BE2C (cell line): ENCODE measurements at regions not wholly inside any gene's neighbourhood (a gene's known extent, or its start where the extent isn't known, plus 50 kb on each side); places are given as distances from the start of the nearest gene placed in this dataset.

ENCODE experiments used
- DNase-seq: peaks from one replicate; pipeline ENCODE4 v3.0.0-alpha.2; 2020
- H3K27me3 ChIP-seq: fragments of 250-450 bp; sonication (Bioruptor Pico); 2 replicates; pipeline ENCODE4 v1.5.1; 2020; ENCODE audit warnings: mild to moderate bottlenecking
- H3K36me3 ChIP-seq: fragments of 250-450 bp; sonication (Bioruptor Pico); 2 replicates; pipeline ENCODE4 v1.5.1; 2020; ENCODE audit warnings: mild to moderate bottlenecking
- H3K4me1 ChIP-seq: fragments of 250-450 bp; sonication (Bioruptor Pico); 2 replicates; pipeline ENCODE4 v1.5.1; 2020
- H3K4me3 ChIP-seq: 2 replicates; pipeline ENCODE4 v1.5.1; 2011; ENCODE audit warnings: low read depth, low read length
- H3K9me3 ChIP-seq: fragments of 250-450 bp; sonication (Bioruptor Pico); 2 replicates; pipeline ENCODE4 v1.5.1; 2020
- TF ChIP-seq, protein P1 (sequence below): IDR thresholded peaks from 2 replicates; pipeline ENCODE4 v1.5.1; 2012; ENCODE audit warnings: mild to moderate bottlenecking, low read depth, low read length

- H3K36me3 ChIP-seq = no peaks in the 10 kb centered on the region
- H3K9me3 ChIP-seq = no peaks in the 10 kb centered on the region
- TF ChIP-seq, protein P1, sequence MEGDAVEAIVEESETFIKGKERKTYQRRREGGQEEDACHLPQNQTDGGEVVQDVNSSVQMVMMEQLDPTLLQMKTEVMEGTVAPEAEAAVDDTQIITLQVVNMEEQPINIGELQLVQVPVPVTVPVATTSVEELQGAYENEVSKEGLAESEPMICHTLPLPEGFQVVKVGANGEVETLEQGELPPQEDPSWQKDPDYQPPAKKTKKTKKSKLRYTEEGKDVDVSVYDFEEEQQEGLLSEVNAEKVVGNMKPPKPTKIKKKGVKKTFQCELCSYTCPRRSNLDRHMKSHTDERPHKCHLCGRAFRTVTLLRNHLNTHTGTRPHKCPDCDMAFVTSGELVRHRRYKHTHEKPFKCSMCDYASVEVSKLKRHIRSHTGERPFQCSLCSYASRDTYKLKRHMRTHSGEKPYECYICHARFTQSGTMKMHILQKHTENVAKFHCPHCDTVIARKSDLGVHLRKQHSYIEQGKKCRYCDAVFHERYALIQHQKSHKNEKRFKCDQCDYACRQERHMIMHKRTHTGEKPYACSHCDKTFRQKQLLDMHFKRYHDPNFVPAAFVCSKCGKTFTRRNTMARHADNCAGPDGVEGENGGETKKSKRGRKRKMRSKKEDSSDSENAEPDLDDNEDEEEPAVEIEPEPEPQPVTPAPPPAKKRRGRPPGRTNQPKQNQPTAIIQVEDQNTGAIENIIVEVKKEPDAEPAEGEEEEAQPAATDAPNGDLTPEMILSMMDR = no peak
- DNase-seq = no peak
- no peaks in the 10 kb centered on the region for H3K4me1 ChIP-seq
- no peaks in the 10 kb centered on the region for H3K27me3 ChIP-seq
- H3K4me3 ChIP-seq = no peak overlapping the region
Measured at GRCh38 chr10:90313576-90314325, 544.1 kb downstream of the HTR7 start.

GRCh38 chr10:90314718-90315117 lies 543.1 kb downstream of the HTR7 start:
- H3K36me3 ChIP-seq = no peaks in the 10 kb centered on the region
- DNase-seq = no peak
- TF ChIP-seq, protein P1 = no peak
- H3K27me3 ChIP-seq = no peaks in the 10 kb centered on the region
- no peaks in the 10 kb centered on the region for H3K9me3 ChIP-seq
- H3K4me1 ChIP-seq = no peaks in the 10 kb centered on the region
- no peak overlapping the region for H3K4me3 ChIP-seq

DNA sequence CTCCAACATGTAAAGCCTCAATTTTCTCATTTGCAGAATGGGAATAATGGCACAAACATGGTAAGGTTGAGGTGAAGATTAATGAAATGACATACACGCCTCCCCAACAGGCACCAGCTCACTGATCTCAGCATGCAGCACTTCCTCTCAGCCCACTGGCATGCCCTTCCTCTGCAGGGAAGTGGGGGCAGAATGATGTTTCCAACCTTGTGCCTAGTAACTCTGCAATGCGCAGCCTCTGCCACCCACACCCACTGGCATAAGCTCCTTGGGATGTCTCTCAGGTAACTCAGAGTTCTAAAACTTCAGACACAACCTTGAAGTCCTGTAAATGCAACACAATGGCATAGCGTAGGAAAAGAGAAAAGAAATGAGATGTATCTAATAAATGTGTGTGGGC lies 540.7 kb downstream of the HTR7 start:
- no peaks in the 10 kb centered on the region for H3K36me3 ChIP-seq
- H3K27me3 ChIP-seq = no peaks in the 10 kb centered on the region
- TF ChIP-seq, protein P1 = no peak

GRCh38 chr10:90318659-90319058 lies 539.2 kb downstream of the HTR7 start:
- no peak for DNase-seq
- H3K4me1 ChIP-seq = no peaks in the 10 kb centered on the region
- H3K4me3 ChIP-seq = no peak overlapping the region
- TF ChIP-seq, protein P1 = no peak
- H3K27me3 ChIP-seq = no peaks in the 10 kb centered on the region
- no peaks in the 10 kb centered on the region for H3K36me3 ChIP-seq
- H3K9me3 ChIP-seq = no peaks in the 10 kb centered on the region

More for the DNA sequence above, 540.7 kb downstream of the HTR7 start:
- no peaks in the 10 kb centered on the region for H3K4me1 ChIP-seq
- no peak for DNase-seq
- H3K4me3 ChIP-seq = no peak overlapping the region
- no peaks in the 10 kb centered on the region for H3K9me3 ChIP-seq

DNA sequence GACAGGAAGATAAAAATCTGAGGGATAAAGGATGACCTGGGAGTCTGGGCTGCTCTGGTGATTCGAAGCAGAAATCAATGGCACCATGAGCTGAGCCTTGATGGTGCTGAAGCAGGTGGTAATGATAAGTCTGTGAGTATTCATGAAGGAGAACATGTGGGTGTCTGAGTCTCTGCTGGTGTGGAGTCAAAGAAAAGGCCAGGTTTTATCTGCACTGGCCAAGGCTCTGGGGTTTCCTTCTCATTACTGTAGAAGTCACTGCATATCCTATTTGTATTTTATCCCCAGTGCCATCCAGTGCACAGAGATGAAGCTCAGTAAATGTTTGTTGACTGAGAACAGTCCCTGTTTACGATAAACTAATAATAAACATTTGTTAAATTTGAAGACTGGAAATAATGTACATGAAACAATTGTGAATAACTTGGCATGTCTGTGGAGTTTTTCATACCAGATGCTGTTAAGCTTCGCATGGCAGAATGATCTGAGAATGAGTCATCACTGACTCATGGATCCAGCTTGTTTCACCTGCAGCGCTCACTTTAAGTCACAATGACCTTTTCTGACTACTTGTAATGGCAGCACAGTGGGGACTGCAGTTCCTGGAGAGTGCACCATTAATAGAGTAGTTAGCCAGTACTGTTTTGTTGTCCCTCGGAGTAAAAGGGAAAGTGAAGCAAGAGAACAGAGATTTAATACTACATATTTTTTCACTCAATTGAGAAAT lies 538.5 kb downstream of the HTR7 start:
- Histone ChIP-seq H3K27me3 (no peaks in the 10 kb centered on the region), H3K4me1 (no peaks in the 10 kb centered on the region), H3K9me3 (no peaks in the 10 kb centered on the region), H3K36me3 (no peaks in the 10 kb centered on the region), H3K4me3 (no peak overlapping the region)
- TF ChIP-seq, protein P1 = no peak
- no peak for DNase-seq
